ENCODE measurements at regions not wholly inside any gene's neighbourhood (a gene's known extent, or its start where the extent isn't known, plus 50 kb on each side); places are given as distances from the start of the nearest gene placed in this dataset.

DNA sequence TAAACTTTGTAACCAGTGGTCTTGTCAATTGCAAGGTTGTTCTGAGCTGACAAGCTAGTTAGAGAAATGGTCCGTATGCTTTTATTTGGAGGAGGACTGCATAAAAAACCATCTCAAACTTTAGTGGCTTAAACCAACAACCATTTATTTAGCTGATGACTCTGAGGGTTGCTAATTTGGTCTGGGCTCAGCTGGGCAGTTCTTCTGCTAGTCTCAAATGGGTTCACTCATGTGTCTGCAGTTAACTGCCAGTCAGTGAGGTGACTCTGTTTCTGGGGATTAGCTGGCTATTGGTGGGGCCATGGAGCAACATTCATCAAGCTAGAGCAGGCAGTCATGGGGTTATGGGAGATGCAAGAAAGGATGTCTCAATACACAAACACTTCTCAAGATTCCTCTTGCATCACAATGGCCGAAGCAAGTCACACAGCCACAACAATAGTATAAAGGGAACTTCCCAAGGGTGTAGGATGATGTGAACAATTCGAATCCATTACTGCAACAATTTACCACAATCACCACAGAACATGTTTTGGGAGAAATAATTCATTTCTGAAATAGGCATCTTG, 521.9 kb downstream of the INSC start:
- TF ChIP-seq, protein P1, sequence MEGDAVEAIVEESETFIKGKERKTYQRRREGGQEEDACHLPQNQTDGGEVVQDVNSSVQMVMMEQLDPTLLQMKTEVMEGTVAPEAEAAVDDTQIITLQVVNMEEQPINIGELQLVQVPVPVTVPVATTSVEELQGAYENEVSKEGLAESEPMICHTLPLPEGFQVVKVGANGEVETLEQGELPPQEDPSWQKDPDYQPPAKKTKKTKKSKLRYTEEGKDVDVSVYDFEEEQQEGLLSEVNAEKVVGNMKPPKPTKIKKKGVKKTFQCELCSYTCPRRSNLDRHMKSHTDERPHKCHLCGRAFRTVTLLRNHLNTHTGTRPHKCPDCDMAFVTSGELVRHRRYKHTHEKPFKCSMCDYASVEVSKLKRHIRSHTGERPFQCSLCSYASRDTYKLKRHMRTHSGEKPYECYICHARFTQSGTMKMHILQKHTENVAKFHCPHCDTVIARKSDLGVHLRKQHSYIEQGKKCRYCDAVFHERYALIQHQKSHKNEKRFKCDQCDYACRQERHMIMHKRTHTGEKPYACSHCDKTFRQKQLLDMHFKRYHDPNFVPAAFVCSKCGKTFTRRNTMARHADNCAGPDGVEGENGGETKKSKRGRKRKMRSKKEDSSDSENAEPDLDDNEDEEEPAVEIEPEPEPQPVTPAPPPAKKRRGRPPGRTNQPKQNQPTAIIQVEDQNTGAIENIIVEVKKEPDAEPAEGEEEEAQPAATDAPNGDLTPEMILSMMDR (conservative IDR thresholded peaks at IDR 0.05; ENCODE audit: low read depth in 2 of 2) = no peak
- TF ChIP-seq EZH2 (IDR thresholded peaks at IDR 0.05; ENCODE audit: low read depth, unreplicated experiment) (no peak), CREB1 (CRISPR knock-in tag; IDR thresholded peaks at IDR 0.05; ENCODE audit: low read depth) (no peak), EZH2phosphoT487 (IDR thresholded peaks at IDR 0.05; ENCODE audit: unreplicated experiment) (no peak), POLR2AphosphoS5 (IDR thresholded peaks at IDR 0.05; ENCODE audit: low read depth) (no peak), JUNB (IDR thresholded peaks at IDR 0.05; ENCODE audit: unreplicated experiment) (no peak), ZNF114 (CRISPR knock-in tag; IDR thresholded peaks at IDR 0.05) (no peak), ZNF331 (CRISPR knock-in tag; IDR thresholded peaks at IDR 0.05; ENCODE audit: low read depth) (peak; percentile 82), NANOG (IDR thresholded peaks at IDR 0.05; ENCODE audit: borderline replicate concordance) (no peak)
- TF ChIP-seq, protein P2, sequence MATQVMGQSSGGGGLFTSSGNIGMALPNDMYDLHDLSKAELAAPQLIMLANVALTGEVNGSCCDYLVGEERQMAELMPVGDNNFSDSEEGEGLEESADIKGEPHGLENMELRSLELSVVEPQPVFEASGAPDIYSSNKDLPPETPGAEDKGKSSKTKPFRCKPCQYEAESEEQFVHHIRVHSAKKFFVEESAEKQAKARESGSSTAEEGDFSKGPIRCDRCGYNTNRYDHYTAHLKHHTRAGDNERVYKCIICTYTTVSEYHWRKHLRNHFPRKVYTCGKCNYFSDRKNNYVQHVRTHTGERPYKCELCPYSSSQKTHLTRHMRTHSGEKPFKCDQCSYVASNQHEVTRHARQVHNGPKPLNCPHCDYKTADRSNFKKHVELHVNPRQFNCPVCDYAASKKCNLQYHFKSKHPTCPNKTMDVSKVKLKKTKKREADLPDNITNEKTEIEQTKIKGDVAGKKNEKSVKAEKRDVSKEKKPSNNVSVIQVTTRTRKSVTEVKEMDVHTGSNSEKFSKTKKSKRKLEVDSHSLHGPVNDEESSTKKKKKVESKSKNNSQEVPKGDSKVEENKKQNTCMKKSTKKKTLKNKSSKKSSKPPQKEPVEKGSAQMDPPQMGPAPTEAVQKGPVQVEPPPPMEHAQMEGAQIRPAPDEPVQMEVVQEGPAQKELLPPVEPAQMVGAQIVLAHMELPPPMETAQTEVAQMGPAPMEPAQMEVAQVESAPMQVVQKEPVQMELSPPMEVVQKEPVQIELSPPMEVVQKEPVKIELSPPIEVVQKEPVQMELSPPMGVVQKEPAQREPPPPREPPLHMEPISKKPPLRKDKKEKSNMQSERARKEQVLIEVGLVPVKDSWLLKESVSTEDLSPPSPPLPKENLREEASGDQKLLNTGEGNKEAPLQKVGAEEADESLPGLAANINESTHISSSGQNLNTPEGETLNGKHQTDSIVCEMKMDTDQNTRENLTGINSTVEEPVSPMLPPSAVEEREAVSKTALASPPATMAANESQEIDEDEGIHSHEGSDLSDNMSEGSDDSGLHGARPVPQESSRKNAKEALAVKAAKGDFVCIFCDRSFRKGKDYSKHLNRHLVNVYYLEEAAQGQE (IDR thresholded peaks at IDR 0.05; ENCODE audit: unreplicated experiment) = no peak
- TF ChIP-seq, protein P3, sequence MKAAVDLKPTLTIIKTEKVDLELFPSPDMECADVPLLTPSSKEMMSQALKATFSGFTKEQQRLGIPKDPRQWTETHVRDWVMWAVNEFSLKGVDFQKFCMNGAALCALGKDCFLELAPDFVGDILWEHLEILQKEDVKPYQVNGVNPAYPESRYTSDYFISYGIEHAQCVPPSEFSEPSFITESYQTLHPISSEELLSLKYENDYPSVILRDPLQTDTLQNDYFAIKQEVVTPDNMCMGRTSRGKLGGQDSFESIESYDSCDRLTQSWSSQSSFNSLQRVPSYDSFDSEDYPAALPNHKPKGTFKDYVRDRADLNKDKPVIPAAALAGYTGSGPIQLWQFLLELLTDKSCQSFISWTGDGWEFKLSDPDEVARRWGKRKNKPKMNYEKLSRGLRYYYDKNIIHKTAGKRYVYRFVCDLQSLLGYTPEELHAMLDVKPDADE (IDR thresholded peaks at IDR 0.05) = no peak
- TF ChIP-seq, protein P4, sequence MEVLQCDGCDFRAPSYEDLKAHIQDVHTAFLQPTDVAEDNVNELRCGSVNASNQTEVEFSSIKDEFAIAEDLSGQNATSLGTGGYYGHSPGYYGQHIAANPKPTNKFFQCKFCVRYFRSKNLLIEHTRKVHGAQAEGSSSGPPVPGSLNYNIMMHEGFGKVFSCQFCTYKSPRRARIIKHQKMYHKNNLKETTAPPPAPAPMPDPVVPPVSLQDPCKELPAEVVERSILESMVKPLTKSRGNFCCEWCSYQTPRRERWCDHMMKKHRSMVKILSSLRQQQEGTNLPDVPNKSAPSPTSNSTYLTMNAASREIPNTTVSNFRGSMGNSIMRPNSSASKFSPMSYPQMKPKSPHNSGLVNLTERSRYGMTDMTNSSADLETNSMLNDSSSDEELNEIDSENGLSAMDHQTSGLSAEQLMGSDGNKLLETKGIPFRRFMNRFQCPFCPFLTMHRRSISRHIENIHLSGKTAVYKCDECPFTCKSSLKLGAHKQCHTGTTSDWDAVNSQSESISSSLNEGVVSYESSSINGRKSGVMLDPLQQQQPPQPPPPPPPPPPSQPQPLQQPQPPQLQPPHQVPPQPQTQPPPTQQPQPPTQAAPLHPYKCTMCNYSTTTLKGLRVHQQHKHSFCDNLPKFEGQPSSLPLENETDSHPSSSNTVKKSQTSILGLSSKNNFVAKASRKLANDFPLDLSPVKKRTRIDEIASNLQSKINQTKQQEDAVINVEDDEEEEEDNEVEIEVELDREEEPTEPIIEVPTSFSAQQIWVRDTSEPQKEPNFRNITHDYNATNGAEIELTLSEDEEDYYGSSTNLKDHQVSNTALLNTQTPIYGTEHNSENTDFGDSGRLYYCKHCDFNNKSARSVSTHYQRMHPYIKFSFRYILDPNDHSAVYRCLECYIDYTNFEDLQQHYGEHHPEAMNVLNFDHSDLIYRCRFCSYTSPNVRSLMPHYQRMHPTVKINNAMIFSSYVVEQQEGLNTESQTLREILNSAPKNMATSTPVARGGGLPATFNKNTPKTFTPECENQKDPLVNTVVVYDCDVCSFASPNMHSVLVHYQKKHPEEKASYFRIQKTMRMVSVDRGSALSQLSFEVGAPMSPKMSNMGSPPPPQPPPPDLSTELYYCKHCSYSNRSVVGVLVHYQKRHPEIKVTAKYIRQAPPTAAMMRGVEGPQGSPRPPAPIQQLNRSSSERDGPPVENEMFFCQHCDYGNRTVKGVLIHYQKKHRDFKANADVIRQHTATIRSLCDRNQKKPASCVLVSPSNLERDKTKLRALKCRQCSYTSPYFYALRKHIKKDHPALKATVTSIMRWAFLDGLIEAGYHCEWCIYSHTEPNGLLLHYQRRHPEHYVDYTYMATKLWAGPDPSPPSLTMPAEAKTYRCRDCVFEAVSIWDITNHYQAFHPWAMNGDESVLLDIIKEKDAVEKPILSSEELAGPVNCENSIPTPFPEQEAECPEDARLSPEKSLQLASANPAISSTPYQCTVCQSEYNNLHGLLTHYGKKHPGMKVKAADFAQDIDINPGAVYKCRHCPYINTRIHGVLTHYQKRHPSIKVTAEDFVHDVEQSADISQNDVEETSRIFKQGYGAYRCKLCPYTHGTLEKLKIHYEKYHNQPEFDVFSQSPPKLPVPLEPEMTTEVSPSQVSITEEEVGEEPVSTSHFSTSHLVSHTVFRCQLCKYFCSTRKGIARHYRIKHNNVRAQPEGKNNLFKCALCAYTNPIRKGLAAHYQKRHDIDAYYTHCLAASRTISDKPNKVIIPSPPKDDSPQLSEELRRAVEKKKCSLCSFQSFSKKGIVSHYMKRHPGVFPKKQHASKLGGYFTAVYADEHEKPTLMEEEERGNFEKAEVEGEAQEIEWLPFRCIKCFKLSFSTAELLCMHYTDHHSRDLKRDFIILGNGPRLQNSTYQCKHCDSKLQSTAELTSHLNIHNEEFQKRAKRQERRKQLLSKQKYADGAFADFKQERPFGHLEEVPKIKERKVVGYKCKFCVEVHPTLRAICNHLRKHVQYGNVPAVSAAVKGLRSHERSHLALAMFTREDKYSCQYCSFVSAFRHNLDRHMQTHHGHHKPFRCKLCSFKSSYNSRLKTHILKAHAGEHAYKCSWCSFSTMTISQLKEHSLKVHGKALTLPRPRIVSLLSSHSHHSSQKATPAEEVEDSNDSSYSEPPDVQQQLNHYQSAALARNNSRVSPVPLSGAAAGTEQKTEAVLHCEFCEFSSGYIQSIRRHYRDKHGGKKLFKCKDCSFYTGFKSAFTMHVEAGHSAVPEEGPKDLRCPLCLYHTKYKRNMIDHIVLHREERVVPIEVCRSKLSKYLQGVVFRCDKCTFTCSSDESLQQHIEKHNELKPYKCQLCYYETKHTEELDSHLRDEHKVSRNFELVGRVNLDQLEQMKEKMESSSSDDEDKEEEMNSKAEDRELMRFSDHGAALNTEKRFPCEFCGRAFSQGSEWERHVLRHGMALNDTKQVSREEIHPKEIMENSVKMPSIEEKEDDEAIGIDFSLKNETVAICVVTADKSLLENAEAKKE (CRISPR knock-in tag; IDR thresholded peaks at IDR 0.05) = no peak
